ENCODE measurements at regions not wholly inside any gene's neighbourhood (a gene's known extent, or its start where the extent isn't known, plus 50 kb on each side); places are given as distances from the start of the nearest gene placed in this dataset.
"Not testable (repeated sequence)": the region's sequence is repeated elsewhere in the genome, so short reads cannot be mapped to it uniquely, and the experiment has no call there.

GRCh38 chr6:170003027-170003426 is 251.6 kb downstream of the ERMARD start:
- Histone ChIP-seq H3K27me3 (ENCODE audit: control insufficient read depth in 2 of 2, insufficient read depth in 2 of 2, low read length in 2 of 2) (no peaks in the 10 kb centered on the region), H3K36me3 (ENCODE audit: control insufficient read depth in 2 of 3, insufficient read depth in 3 of 3, low read length in 3 of 3) (no peaks in the 10 kb centered on the region), H3K4me3 (ENCODE audit: low read length) (no peak overlapping the region), H3K9me3 (ENCODE audit: control insufficient read depth in 2 of 3, low read length in 3 of 3) (peaks cover 0 to 19% (median 0%) of the 10 kb centered on the region in 3 experiments), H3K27ac (ENCODE audit: low read depth, low read length) (no peak overlapping the region), H3K4me1 (ENCODE audit: control insufficient read depth in 2 of 2, insufficient read depth in 2 of 2, low read length in 2 of 2) (no peaks in the 10 kb centered on the region)
- H3K27ac Mint-ChIP-seq = no peak overlapping the region
- intact Hi-C loops (cut with micrococcal nuclease) = no loop called here
- peak; percentile 16 for ATAC-seq
- no peak overlapping the region for H3K4me3 Mint-ChIP-seq
- H3K9me3 Mint-ChIP-seq = peaks cover 2 to 52% (median 20%) of the 10 kb centered on the region in 11 donors
- H3K4me1 Mint-ChIP-seq = peaks cover 0 to 5% (median 0%) of the 10 kb centered on the region in 7 donors
- DNase-seq = no peak
- ChIA-PET CTCF (no interaction called here), POLR2A (no interaction called here)
- peaks cover 0 to 1% (median 0%) of the 10 kb centered on the region in 5 donors for H3K27me3 Mint-ChIP-seq
- H3K36me3 Mint-ChIP-seq = peaks cover 0 to 12% (median 4%) of the 10 kb centered on the region in 5 donors

DNA sequence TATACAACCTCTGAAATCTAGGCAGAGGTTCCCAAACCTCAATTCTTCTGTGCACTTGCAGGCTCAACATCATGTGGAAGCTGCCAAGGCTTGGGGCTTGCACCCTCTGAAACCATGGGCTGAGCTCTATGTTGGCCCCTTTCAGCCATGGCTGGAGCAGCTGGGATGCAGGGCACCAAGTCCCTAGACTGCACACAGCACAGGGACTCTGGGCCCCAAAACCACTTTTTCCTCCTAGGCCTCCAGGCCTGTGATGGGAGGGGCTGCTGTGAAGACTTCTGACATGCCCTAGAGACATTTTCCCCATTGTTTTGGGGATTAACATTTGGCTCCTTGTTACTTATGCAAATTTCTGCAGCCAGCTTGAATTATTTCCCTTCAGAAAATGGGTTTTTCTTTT is 250.4 kb downstream of the ERMARD start:
- H3K36me3 ChIP-seq (ENCODE audit: control insufficient read depth in 2 of 3, insufficient read depth in 3 of 3, low read length in 3 of 3); H3K4me1 ChIP-seq (ENCODE audit: control insufficient read depth in 2 of 2, insufficient read depth in 2 of 2, low read length in 2 of 2); H3K4me1 Mint-ChIP-seq; intact Hi-C loops (cut with micrococcal nuclease); H3K27ac ChIP-seq (ENCODE audit: low read depth, low read length); POLR2A ChIA-PET; H3K4me3 ChIP-seq (ENCODE audit: low read length); ATAC-seq; DNase-seq; H3K27ac Mint-ChIP-seq; H3K27me3 ChIP-seq (ENCODE audit: control insufficient read depth in 2 of 2, insufficient read depth in 2 of 2, low read length in 2 of 2); CTCF ChIA-PET; H3K4me3 Mint-ChIP-seq; H3K27me3 Mint-ChIP-seq: not testable (repeated sequence)
- peaks cover 0 to 12% (median 4%) of the 10 kb centered on the region in 5 donors for H3K36me3 Mint-ChIP-seq
- H3K9me3 ChIP-seq (ENCODE audit: control insufficient read depth in 2 of 3, low read length in 3 of 3) = peaks cover 0 to 19% (median 0%) of the 10 kb centered on the region in 3 experiments
- peaks cover 2 to 52% (median 20%) of the 10 kb centered on the region in 11 donors for H3K9me3 Mint-ChIP-seq

DNA sequence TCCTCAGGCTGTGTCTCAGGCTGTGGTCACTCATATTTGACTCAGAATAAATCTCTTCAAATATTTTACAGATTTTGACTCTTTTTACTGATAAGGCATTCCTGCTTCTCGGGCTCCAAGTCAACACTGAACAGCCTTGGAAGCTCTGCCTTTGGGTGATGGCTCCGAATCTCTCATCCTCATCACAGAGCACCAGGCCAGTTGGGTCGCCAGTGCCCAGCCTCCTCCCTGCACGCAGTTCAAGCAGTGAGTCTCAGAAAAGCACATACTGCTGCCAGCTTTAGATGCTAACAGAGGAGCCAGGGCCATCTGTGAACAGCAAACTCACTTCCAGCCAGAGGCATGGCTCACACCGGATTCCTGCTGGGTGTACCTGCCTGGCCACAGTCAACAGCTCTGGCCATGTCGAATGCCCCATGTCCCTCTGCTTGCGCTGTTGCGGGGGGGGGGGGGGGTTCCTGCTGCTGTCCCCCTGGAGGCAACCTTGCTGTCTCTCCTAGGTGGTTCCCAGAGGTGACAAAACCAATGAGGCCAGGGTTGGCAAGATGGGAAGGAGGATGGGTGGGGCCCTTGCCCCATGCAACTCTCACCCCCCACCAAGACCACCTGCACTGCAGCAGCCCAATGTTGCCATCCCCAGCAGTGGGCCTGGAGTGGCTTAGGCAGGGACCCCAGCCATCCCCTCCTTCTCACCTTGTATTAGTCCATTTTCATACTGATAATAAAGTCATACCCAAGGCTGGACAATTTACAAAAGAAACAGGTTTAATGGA is 248.8 kb downstream of the ERMARD start:
- Histone ChIP-seq H3K36me3 (ENCODE audit: control insufficient read depth in 2 of 3, insufficient read depth in 3 of 3, low read length in 3 of 3) (no peaks in the 10 kb centered on the region), H3K27me3 (ENCODE audit: control insufficient read depth in 2 of 2, insufficient read depth in 2 of 2, low read length in 2 of 2) (no peaks in the 10 kb centered on the region), H3K4me1 (ENCODE audit: control insufficient read depth in 2 of 2, insufficient read depth in 2 of 2, low read length in 2 of 2) (no peaks in the 10 kb centered on the region), H3K27ac (ENCODE audit: low read depth, low read length) (no peak overlapping the region), H3K9me3 (ENCODE audit: control insufficient read depth in 2 of 3, low read length in 3 of 3) (peaks cover 0 to 19% (median 0%) of the 10 kb centered on the region in 3 experiments), H3K4me3 (ENCODE audit: low read length) (no peak overlapping the region)
- Mint-ChIP-seq H3K4me1 (peaks cover 0 to 2% (median 0%) of the 10 kb centered on the region in 7 donors), H3K27me3 (peaks cover 0 to 3% (median 0%) of the 10 kb centered on the region in 5 donors), H3K4me3 (no peak overlapping the region), H3K9me3 (peaks cover 0 to 48% (median 15%) of the 10 kb centered on the region in 11 donors), H3K36me3 (peaks cover 0 to 12% (median 3%) of the 10 kb centered on the region in 5 donors), H3K27ac (no peak overlapping the region)
- CTCF ChIA-PET = no interaction called here
- ATAC-seq (no peak), DNase-seq (no peak)
- intact Hi-C loops (cut with micrococcal nuclease) = no loop called here
- POLR2A ChIA-PET = no interaction called here

DNA sequence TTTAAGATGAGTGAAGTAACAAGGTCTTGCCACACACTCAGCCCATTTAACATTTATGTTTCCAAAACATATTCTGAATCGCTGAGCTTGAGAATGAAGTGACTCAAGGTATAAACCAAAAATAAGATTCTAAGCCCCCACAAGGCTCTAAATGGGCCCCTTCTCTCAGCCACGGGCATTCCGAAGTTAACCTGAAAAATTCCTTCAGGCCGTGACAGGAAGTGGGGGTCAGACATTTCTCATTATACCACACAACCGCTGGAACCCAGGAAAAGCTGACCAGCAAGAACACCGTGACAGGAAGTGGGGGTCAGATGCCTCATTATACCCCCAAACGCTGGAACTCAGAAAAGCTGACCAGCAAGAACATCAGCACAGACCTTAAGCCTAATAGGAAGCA is 247.9 kb downstream of the ERMARD start:
- H3K27me3 Mint-ChIP-seq = peaks cover 0 to 3% (median 0%) of the 10 kb centered on the region in 5 donors
- H3K9me3 Mint-ChIP-seq = peaks cover 0 to 39% (median 13%) of the 10 kb centered on the region in 11 donors
- POLR2A ChIA-PET = no interaction called here
- ATAC-seq = no peak
- CTCF ChIA-PET = interaction anchor here (0.5 kb wide), 1 partner anchor 516 kb away, joined by 3 read pairs; no protein-coding TSS in a partner anchor
- Histone ChIP-seq H3K9me3 (ENCODE audit: control insufficient read depth in 2 of 3, low read length in 3 of 3) (peaks cover 0 to 11% (median 0%) of the 10 kb centered on the region in 3 experiments), H3K27me3 (ENCODE audit: control insufficient read depth in 2 of 2, insufficient read depth in 2 of 2, low read length in 2 of 2) (no peaks in the 10 kb centered on the region), H3K4me1 (ENCODE audit: control insufficient read depth in 2 of 2, insufficient read depth in 2 of 2, low read length in 2 of 2) (no peaks in the 10 kb centered on the region), H3K4me3 (ENCODE audit: low read length) (no peak overlapping the region), H3K27ac (ENCODE audit: low read depth, low read length) (no peak overlapping the region), H3K36me3 (ENCODE audit: control insufficient read depth in 2 of 3, insufficient read depth in 3 of 3, low read length in 3 of 3) (no peaks in the 10 kb centered on the region)
- H3K4me3 Mint-ChIP-seq = no peak overlapping the region
- H3K36me3 Mint-ChIP-seq = peaks cover 0 to 12% (median 0%) of the 10 kb centered on the region in 5 donors
- no peak for DNase-seq
- no peak overlapping the region for H3K27ac Mint-ChIP-seq
- peaks cover 0 to 2% (median 0%) of the 10 kb centered on the region in 7 donors for H3K4me1 Mint-ChIP-seq
- intact Hi-C loops (cut with micrococcal nuclease) = no loop called here

DNA sequence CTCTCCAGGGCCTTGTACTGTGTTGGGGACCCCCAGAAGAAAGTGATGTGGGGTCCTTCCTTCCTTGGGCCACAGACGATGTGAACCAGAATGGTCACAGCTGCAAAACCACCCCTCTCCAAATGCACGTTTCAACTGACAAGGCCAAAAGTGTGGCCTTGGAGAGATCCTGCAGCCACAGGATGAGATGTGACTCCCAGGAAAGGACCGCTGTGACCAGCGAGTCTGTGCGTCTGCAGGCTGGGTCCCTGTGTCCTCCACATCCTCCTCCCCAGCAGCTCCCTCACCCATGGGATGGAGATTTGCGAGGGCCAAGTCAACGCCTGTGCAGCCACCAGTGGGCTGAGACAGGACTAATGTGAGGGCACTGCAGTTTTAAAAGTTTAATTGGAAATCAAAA is 247.0 kb downstream of the ERMARD start:
- peaks cover 0 to 4% (median 0%) of the 10 kb centered on the region in 3 experiments for H3K9me3 ChIP-seq (ENCODE audit: control insufficient read depth in 2 of 3, low read length in 3 of 3)
- Mint-ChIP-seq H3K27me3 (peaks cover 0 to 3% (median 0%) of the 10 kb centered on the region in 5 donors), H3K4me3 (no peak overlapping the region), H3K9me3 (peaks cover 0 to 30% (median 9%) of the 10 kb centered on the region in 11 donors), H3K27ac (no peak overlapping the region), H3K4me1 (peaks cover 0 to 4% (median 0%) of the 10 kb centered on the region in 7 donors), H3K36me3 (peaks cover 0 to 8% (median 0%) of the 10 kb centered on the region in 5 donors)
- ATAC-seq (no peak), DNase-seq (no peak)
- no peaks in the 10 kb centered on the region for H3K4me1 ChIP-seq (ENCODE audit: control insufficient read depth in 2 of 2, insufficient read depth in 2 of 2, low read length in 2 of 2)
- intact Hi-C loops (cut with micrococcal nuclease) = no loop called here
- no peak overlapping the region for H3K27ac ChIP-seq (ENCODE audit: low read depth, low read length)
- POLR2A ChIA-PET = no interaction called here
- H3K4me3 ChIP-seq (ENCODE audit: low read length) = no peak overlapping the region
- no peaks in the 10 kb centered on the region for H3K36me3 ChIP-seq (ENCODE audit: control insufficient read depth in 2 of 3, insufficient read depth in 3 of 3, low read length in 3 of 3)
- H3K27me3 ChIP-seq (ENCODE audit: control insufficient read depth in 2 of 2, insufficient read depth in 2 of 2, low read length in 2 of 2) = no peaks in the 10 kb centered on the region
- CTCF ChIA-PET = interaction anchor here (0.5 kb wide), 1 partner anchor 108 kb away, joined by 3 read pairs; no protein-coding TSS in a partner anchor

DNA sequence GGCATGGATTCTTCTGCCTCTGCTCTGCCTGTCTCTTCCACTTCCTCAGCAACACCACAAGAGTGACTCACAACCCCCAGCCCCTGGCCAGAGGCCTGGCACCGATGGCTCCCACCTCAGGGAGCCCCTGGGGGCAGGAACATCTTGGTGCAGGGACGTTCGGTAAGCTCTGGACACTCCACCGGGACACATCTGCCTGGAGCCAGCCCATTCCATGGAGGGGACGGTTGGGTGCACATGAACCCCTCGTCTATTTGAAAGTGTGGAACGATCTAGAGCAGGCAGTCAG is 246.5 kb downstream of the ERMARD start:
- ATAC-seq = peak; percentile 85

More for the DNA sequence above, 246.5 kb downstream of the ERMARD start:
- no peak overlapping the region for H3K4me3 ChIP-seq (ENCODE audit: low read length)
- H3K27me3 Mint-ChIP-seq = peaks cover 0 to 3% (median 0%) of the 10 kb centered on the region in 5 donors
- H3K9me3 Mint-ChIP-seq = peaks cover 0 to 24% (median 7%) of the 10 kb centered on the region in 11 donors
- peaks cover 0 to 8% (median 0%) of the 10 kb centered on the region in 5 donors for H3K36me3 Mint-ChIP-seq
- no peak overlapping the region for H3K27ac ChIP-seq (ENCODE audit: low read depth, low read length)
- H3K9me3 ChIP-seq (ENCODE audit: control insufficient read depth in 2 of 3, low read length in 3 of 3) = peaks cover 0 to under 1% (median 0%) of the 10 kb centered on the region in 3 experiments
- ChIA-PET POLR2A (no interaction called here), CTCF (no interaction called here)
- H3K4me3 Mint-ChIP-seq = no peak overlapping the region
- no peak for DNase-seq
- H3K27ac Mint-ChIP-seq = no peak overlapping the region
- no peaks in the 10 kb centered on the region for H3K27me3 ChIP-seq (ENCODE audit: control insufficient read depth in 2 of 2, insufficient read depth in 2 of 2, low read length in 2 of 2)
- no peaks in the 10 kb centered on the region for H3K4me1 ChIP-seq (ENCODE audit: control insufficient read depth in 2 of 2, insufficient read depth in 2 of 2, low read length in 2 of 2)
- peaks cover 0 to 4% (median 0%) of the 10 kb centered on the region in 7 donors for H3K4me1 Mint-ChIP-seq
- no peaks in the 10 kb centered on the region for H3K36me3 ChIP-seq (ENCODE audit: control insufficient read depth in 2 of 3, insufficient read depth in 3 of 3, low read length in 3 of 3)
- intact Hi-C loops (cut with micrococcal nuclease) = no loop called here

Data from naive thymus-derived CD4-positive, alpha-beta T cell (primary cell).